ENCODE measurements at regions not wholly inside any gene's neighbourhood (a gene's known extent, or its start where the extent isn't known, plus 50 kb on each side); places are given as distances from the start of the nearest gene placed in this dataset.

- TF ChIP-seq CSDC2 (CRISPR knock-in tag; IDR thresholded peaks at IDR 0.05) (no peak), GLIS3 (CRISPR knock-in tag; IDR thresholded peaks at IDR 0.05) (no peak), PPARA (CRISPR knock-in tag; IDR thresholded peaks at IDR 0.05; ENCODE audit: borderline replicate concordance) (no peak), ESRRG (CRISPR knock-in tag; IDR thresholded peaks at IDR 0.05) (no peak), RARB (CRISPR knock-in tag; IDR thresholded peaks at IDR 0.05) (no peak)
- TF ChIP-seq, protein P1, sequence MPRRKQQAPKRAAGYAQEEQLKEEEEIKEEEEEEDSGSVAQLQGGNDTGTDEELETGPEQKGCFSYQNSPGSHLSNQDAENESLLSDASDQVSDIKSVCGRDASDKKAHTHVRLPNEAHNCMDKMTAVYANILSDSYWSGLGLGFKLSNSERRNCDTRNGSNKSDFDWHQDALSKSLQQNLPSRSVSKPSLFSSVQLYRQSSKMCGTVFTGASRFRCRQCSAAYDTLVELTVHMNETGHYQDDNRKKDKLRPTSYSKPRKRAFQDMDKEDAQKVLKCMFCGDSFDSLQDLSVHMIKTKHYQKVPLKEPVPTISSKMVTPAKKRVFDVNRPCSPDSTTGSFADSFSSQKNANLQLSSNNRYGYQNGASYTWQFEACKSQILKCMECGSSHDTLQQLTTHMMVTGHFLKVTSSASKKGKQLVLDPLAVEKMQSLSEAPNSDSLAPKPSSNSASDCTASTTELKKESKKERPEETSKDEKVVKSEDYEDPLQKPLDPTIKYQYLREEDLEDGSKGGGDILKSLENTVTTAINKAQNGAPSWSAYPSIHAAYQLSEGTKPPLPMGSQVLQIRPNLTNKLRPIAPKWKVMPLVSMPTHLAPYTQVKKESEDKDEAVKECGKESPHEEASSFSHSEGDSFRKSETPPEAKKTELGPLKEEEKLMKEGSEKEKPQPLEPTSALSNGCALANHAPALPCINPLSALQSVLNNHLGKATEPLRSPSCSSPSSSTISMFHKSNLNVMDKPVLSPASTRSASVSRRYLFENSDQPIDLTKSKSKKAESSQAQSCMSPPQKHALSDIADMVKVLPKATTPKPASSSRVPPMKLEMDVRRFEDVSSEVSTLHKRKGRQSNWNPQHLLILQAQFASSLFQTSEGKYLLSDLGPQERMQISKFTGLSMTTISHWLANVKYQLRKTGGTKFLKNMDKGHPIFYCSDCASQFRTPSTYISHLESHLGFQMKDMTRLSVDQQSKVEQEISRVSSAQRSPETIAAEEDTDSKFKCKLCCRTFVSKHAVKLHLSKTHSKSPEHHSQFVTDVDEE (CRISPR knock-in tag; IDR thresholded peaks at IDR 0.05): no peak
These were observed 321.2 kb downstream of the DNAJB9 start (continued) for GRCh38 chr7:108890862-108891261.

DNA sequence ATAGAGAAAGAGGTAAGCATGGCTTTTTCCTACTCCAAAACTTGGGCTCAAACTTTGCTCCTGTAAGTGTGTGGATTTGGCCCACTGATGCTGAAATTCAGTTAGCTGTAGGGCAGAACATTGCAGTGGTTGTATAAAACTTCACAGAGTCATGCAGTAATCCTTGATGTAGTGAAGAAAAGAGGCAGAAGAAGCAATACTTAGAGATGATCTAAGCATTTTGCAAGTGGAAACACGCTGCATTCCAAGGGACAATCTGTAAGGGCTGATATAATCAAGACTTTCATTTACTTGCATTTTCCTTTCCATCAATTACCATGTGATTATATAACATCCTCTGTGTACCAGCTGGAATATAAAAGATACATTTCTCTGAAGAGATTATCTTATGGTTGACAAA is 338.8 kb downstream of the DNAJB9 start:
- TF ChIP-seq CSRNP3 (CRISPR knock-in tag; IDR thresholded peaks at IDR 0.05): no peak
- TF ChIP-seq ZFP30 (CRISPR knock-in tag; IDR thresholded peaks at IDR 0.05): no peak
- no peak for TF ChIP-seq PATZ1 (CRISPR knock-in tag; IDR thresholded peaks at IDR 0.05; ENCODE audit: borderline replicate concordance)
- TF ChIP-seq POU6F1 (CRISPR knock-in tag; IDR thresholded peaks at IDR 0.05; ENCODE audit: borderline replicate concordance, low read depth): no peak
- TF ChIP-seq GLIS3 (CRISPR knock-in tag; IDR thresholded peaks at IDR 0.05): no peak
- TF ChIP-seq TCF4 (CRISPR knock-in tag; IDR thresholded peaks at IDR 0.05; ENCODE audit: borderline replicate concordance): no peak
- TF ChIP-seq CSDC2 (CRISPR knock-in tag; IDR thresholded peaks at IDR 0.05): no peak
- no peak for TF ChIP-seq ZC3H10 (CRISPR knock-in tag; IDR thresholded peaks at IDR 0.05)
- TF ChIP-seq, protein P1 (CRISPR knock-in tag; IDR thresholded peaks at IDR 0.05): no peak
- TF ChIP-seq ESRRG (CRISPR knock-in tag; IDR thresholded peaks at IDR 0.05): no peak
- TF ChIP-seq ZNF70 (CRISPR knock-in tag; IDR thresholded peaks at IDR 0.05): no peak
- TF ChIP-seq ZNF8 (CRISPR knock-in tag; IDR thresholded peaks at IDR 0.05): no peak
- TF ChIP-seq OSR1 (CRISPR knock-in tag; IDR thresholded peaks at IDR 0.05): no peak
- no peak for ATAC-seq

DNA sequence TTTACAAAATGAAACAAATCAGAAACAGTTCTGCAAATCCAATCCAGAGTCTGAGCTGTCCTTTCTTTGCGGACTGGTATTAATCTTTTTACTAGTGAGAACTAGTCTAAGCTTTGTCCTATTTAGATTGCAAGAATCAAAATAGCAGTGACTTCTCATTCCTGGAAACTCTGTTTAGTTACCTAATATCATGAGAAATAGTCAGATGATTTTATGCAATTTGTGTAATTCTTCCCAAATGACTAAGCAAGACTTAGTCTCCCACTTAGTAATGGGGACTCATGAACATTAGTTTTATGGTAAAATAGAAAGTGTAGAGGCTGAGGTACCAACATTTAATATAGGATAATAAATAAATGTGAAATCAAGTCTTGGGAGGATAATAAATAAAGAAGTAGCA is 341.3 kb downstream of the DNAJB9 start:
- no peak for ATAC-seq
- TF ChIP-seq ZNF8 (CRISPR knock-in tag; IDR thresholded peaks at IDR 0.05) (no peak), ARNTL (CRISPR knock-in tag; IDR thresholded peaks at IDR 0.05; ENCODE audit: borderline replicate concordance, low read depth) (no peak), PATZ1 (CRISPR knock-in tag; IDR thresholded peaks at IDR 0.05; ENCODE audit: borderline replicate concordance) (no peak), OSR1 (CRISPR knock-in tag; IDR thresholded peaks at IDR 0.05) (no peak), ZFP3 (CRISPR knock-in tag; IDR thresholded peaks at IDR 0.05) (no peak), ZNF70 (CRISPR knock-in tag; IDR thresholded peaks at IDR 0.05) (no peak), ISL1 (CRISPR knock-in tag; IDR thresholded peaks at IDR 0.05) (no peak), ZNF565 (CRISPR knock-in tag; conservative IDR thresholded peaks at IDR 0.05; ENCODE audit: low read depth) (no peak), BACH2 (CRISPR knock-in tag; IDR thresholded peaks at IDR 0.05; ENCODE audit: borderline replicate concordance) (no peak), POU6F1 (CRISPR knock-in tag; IDR thresholded peaks at IDR 0.05; ENCODE audit: borderline replicate concordance, low read depth) (no peak)
- TF ChIP-seq, protein P1 (CRISPR knock-in tag; IDR thresholded peaks at IDR 0.05): no peak

Measured in SK-N-SH treated with all-trans-retinoic acid at 6 μM for 48 hours (cell line).